ENCODE measurements at regions not wholly inside any gene's neighbourhood (a gene's known extent, or its start where the extent isn't known, plus 50 kb on each side); places are given as distances from the start of the nearest gene placed in this dataset.

DNA sequence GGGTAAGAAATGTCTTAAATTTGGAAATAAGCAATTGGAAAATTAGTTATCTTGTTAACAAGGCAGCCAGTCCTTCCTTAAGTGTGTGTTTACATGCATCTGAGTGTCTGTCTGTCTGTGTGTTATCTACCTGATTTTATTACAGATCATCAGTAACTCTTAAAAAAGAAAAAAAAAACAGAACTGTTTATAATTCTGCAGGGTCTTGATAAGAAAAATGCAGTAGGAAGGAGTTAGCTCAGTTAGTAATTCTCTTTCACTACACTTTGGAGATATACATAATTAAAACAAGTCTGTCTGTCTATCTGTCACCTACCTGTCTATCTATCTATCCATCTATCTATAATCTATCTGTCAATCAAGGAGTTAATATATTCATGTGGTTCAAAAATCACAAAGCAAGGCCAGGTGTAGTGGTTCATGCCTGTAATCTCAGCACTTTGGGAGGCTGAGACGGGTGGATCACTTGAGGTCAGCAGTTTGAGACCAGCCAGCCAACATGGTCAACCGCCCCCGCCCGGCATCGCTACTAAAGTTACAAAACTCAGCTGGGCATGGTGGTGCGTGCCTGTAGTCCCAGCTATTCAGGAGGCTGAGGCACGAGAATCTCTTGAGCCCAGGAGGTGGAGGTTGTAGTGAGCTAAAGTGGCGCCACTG, 135.5 kb upstream of the SGO1 start:
- TF ChIP-seq, protein P1, sequence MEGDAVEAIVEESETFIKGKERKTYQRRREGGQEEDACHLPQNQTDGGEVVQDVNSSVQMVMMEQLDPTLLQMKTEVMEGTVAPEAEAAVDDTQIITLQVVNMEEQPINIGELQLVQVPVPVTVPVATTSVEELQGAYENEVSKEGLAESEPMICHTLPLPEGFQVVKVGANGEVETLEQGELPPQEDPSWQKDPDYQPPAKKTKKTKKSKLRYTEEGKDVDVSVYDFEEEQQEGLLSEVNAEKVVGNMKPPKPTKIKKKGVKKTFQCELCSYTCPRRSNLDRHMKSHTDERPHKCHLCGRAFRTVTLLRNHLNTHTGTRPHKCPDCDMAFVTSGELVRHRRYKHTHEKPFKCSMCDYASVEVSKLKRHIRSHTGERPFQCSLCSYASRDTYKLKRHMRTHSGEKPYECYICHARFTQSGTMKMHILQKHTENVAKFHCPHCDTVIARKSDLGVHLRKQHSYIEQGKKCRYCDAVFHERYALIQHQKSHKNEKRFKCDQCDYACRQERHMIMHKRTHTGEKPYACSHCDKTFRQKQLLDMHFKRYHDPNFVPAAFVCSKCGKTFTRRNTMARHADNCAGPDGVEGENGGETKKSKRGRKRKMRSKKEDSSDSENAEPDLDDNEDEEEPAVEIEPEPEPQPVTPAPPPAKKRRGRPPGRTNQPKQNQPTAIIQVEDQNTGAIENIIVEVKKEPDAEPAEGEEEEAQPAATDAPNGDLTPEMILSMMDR (IDR thresholded peaks at IDR 0.05; ENCODE audit: control extremely low read depth, extremely low read depth, low read depth, missing control alignments): no peak
- CTCF ChIA-PET: interaction anchor here (2.0 kb wide), 1 partner anchor 29 kb away, joined by 5 read pairs; no protein-coding TSS in a partner anchor
- DNase-seq (ENCODE audit: extremely low spot score): no peak
- POLR2A ChIA-PET: no interaction called here

DNA sequence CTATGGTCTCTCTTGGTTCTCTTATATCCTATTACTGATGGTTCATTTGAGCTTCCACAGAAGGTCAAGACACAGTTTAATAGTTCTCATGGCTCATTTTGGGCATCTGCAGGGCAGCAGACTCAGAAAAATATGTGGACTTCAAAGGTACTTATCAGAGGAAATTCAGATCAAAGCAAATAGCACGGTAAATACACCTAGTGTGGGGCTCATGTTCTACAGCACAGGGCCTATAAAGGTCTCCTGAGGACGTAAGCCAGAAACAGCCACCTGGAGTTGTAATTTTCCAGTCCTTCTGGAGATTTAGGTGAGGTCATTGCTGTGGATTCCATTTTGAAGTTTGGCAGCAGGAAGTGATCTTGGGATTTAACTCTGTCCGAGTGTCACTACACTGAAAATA, 134.5 kb upstream of the SGO1 start:
- TF ChIP-seq, protein P1 (IDR thresholded peaks at IDR 0.05; ENCODE audit: control extremely low read depth, extremely low read depth, low read depth, missing control alignments): no peak
- ChIA-PET POLR2A (no interaction called here), CTCF (interaction anchor here (0.8 to 2.3 kb wide), 2 partner anchors 10 to 14 kb away, joined by 3 to 6 read pairs; no protein-coding TSS in a partner anchor)
- no peak for DNase-seq (ENCODE audit: extremely low spot score)

DNA sequence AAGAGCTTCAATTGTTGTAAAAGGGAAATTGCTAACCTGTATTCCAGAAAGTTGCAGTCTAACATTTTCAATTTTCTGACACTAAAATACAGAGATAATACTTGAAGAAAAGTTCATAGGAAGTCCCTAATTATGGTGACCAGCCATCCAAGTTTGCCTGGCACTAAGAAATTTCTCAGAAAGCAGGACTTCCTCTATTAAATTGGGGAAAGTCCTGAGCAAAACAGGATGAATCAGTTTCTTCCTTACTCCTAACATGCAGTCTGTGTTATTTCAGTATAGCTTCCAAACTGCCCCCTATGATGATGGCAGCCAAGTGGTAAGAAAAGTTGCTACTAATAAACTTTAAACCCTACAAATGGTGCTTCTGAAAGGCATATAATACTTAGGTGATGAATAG, 133.5 kb upstream of the SGO1 start:
- DNase-seq (ENCODE audit: extremely low spot score): no peak
- POLR2A ChIA-PET: no interaction called here
- CTCF ChIA-PET: interaction anchor here (0.8 to 2.3 kb wide), 2 partner anchors 10 to 15 kb away, joined by 3 to 6 read pairs; no protein-coding TSS in a partner anchor
- TF ChIP-seq, protein P1 (IDR thresholded peaks at IDR 0.05; ENCODE audit: control extremely low read depth, extremely low read depth, low read depth, missing control alignments): no peak

DNA sequence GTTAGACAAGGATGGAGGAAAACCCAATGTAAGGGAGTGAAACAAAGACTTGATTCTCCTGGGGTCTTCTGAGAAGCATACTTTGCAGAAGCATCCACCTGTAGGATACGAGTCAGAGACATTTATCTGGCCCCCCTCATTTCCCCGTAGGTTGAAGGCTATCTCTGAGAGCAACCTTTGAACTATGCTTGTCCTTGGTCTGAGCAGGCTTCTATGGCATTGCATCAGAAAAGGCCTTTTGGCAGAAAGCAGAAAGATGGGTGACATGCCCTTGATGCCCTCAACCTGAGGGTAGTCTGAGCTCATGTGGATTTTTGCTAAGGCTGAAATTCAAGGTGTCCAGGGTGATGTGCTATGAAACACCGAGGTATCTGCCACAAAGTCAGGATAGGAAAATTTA, 131.6 kb upstream of the SGO1 start:
- TF ChIP-seq, protein P1 (IDR thresholded peaks at IDR 0.05; ENCODE audit: control extremely low read depth, extremely low read depth, low read depth, missing control alignments): no peak
- DNase-seq (ENCODE audit: extremely low spot score): no peak
- ChIA-PET POLR2A (no interaction called here), CTCF (interaction anchor here (1.3 kb wide), 1 partner anchor 22 kb away, joined by 3 read pairs; no protein-coding TSS in a partner anchor)

DNA sequence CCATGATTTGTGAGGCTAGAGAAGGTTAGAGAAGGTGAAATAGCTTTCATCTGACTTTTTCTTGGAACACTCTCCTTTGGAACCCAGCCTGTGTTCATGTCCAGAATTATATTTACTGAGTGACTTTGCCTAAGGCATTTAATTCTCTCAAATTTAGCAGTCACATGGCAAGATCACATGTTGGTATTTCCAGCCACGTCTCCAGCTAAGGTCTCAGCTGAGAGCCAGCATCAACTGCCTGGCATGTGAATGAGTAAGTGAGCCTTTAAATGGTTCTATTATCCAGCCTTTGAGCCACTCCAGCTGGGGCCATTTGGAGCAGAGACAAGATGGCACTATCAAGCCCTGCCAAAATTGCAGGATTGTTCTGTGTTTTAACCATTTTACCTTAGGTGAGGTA, 130.2 kb upstream of the SGO1 start:
- TF ChIP-seq, protein P1 (IDR thresholded peaks at IDR 0.05; ENCODE audit: control extremely low read depth, extremely low read depth, low read depth, missing control alignments): no peak
- CTCF ChIA-PET: no interaction called here
- POLR2A ChIA-PET: no interaction called here
- DNase-seq (ENCODE audit: extremely low spot score): no peak

DNA sequence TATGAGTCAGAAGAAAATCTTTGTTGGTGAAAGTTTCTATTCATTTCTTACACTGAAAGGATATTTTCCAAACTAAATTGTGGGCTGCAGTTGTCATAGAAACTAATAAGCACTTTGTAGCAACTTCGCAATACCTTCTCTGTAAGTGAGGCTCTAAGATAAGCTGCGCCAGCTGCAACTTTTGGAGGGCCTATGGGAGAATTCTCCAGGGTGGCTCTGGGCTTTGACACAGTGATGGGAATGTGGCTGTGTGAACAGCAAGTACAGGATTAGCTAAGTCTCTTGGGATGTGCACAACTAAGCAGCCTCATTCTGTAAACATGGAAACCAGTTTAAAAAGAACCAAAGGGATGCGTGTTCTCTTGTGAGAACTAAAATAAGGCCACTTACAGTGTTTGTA, 124.6 kb upstream of the SGO1 start:
- no peak for DNase-seq (ENCODE audit: extremely low spot score)
- POLR2A ChIA-PET: no interaction called here
- CTCF ChIA-PET: interaction anchor here (2.5 kb wide), 1 partner anchor 9 kb away, joined by 6 read pairs; no protein-coding TSS in a partner anchor
- TF ChIP-seq, protein P1 (IDR thresholded peaks at IDR 0.05; ENCODE audit: control extremely low read depth, extremely low read depth, low read depth, missing control alignments): no peak

All from GM10248 (cell line).